SK-N-SH treated with all-trans-retinoic acid at 6 μM for 48 hours (cell line): ENCODE measurements at regions not wholly inside any gene's neighbourhood (a gene's known extent, or its start where the extent isn't known, plus 50 kb on each side); places are given as distances from the start of the nearest gene placed in this dataset.

Experiments used
- ATAC-seq: fragments of 200-7000 bp; cut with Tn5 transposase; 3 replicates; pipeline ENCODE4 v1.9.1; 2020; ENCODE audit warnings: mild to moderate bottlenecking, moderate library complexity
- ARNTL ChIP-seq: fragments of 450-650 bp; formaldehyde crosslinking; IDR thresholded peaks from 2 replicates; pipeline ENCODE4 v1.5.0; 2020; ENCODE audit warnings: low read depth, mild to moderate bottlenecking, moderate library complexity, borderline replicate concordance
- BACH2 ChIP-seq: fragments of 250-450 bp; sonication (Bioruptor Pico); IDR thresholded peaks from 2 replicates; pipeline ENCODE4 v1.9.0; 2021; ENCODE audit warnings: mild to moderate bottlenecking, borderline replicate concordance
- CSDC2 ChIP-seq: fragments of 250-450 bp; sonication (Bioruptor Pico); IDR thresholded peaks from 2 replicates; pipeline ENCODE4 v1.5.0; 2020; ENCODE audit warnings: mild to moderate bottlenecking, moderate library complexity
- ESRRG ChIP-seq: fragments of 250-450 bp; sonication (Bioruptor Pico); IDR thresholded peaks from 2 replicates; pipeline ENCODE4 v1.6.1; 2021; ENCODE audit warnings: mild to moderate bottlenecking
- ISL1 ChIP-seq: fragments of 250-450 bp; sonication (Bioruptor Pico); IDR thresholded peaks from 2 replicates; pipeline ENCODE4 v2.1.2; 2022; ENCODE audit warnings: mild to moderate bottlenecking, moderate library complexity
- OSR1 ChIP-seq: fragments of 250-450 bp; sonication (Bioruptor Pico); IDR thresholded peaks from 2 replicates; pipeline ENCODE4 v1.8.0; 2022; ENCODE audit warnings: moderate library complexity, mild to moderate bottlenecking, inconsistent platforms
- PPARA ChIP-seq: fragments of 250-450 bp; sonication (Bioruptor Pico); IDR thresholded peaks from 2 replicates; pipeline ENCODE4 v1.5.0; 2020; ENCODE audit warnings: mild to moderate bottlenecking, borderline replicate concordance
- RARB ChIP-seq: fragments of 250-450 bp; sonication (Bioruptor Pico); IDR thresholded peaks from 2 replicates; pipeline ENCODE4 v1.8.0; 2021; ENCODE audit warnings: mild to moderate bottlenecking, moderate library complexity
- SNAI2 ChIP-seq: fragments of 250-450 bp; sonication (Bioruptor Pico); IDR thresholded peaks from 2 replicates; pipeline ENCODE4 v1.5.0; 2020; ENCODE audit warnings: mild to moderate bottlenecking, moderate library complexity
- TCF4 ChIP-seq: fragments of 250-450 bp; sonication (Bioruptor Pico); IDR thresholded peaks from 2 replicates; pipeline ENCODE4 v1.8.0; 2021; ENCODE audit warnings: mild to moderate bottlenecking, moderate library complexity, borderline replicate concordance
- TOX ChIP-seq: fragments of 250-450 bp; sonication (Bioruptor Pico); IDR thresholded peaks from 2 replicates; pipeline ENCODE4 v1.8.0; 2021; ENCODE audit warnings: mild to moderate bottlenecking, moderate library complexity, borderline replicate concordance
- ZC3H10 ChIP-seq: fragments of 250-450 bp; sonication (Bioruptor Pico); IDR thresholded peaks from 2 replicates; pipeline ENCODE4 v1.5.1; 2021; ENCODE audit warnings: mild to moderate bottlenecking, moderate library complexity
- ZFP3 ChIP-seq: fragments of 250-450 bp; sonication (Bioruptor Pico); IDR thresholded peaks from 2 replicates; pipeline ENCODE4 v1.5.0; 2020; ENCODE audit warnings: mild to moderate bottlenecking, moderate library complexity
- ZNF565 ChIP-seq: fragments of 450-650 bp; formaldehyde crosslinking; conservative IDR thresholded peaks from 2 replicates; pipeline ENCODE4 v1.5.0; 2020; ENCODE audit warnings: low read depth, mild to moderate bottlenecking, moderate library complexity
- ZNF8 ChIP-seq: fragments of 450-650 bp; formaldehyde crosslinking; IDR thresholded peaks from 2 replicates; pipeline ENCODE4 v1.5.0; 2020; ENCODE audit warnings: mild to moderate bottlenecking, moderate library complexity
- TF ChIP-seq, protein P1 (sequence below): fragments of 250-450 bp; sonication (Bioruptor Pico); IDR thresholded peaks from 2 replicates; pipeline ENCODE4 v1.8.0; 2021; ENCODE audit warnings: low read depth, mild to moderate bottlenecking, moderate library complexity, borderline replicate concordance
- TF ChIP-seq, protein P2 (sequence below): fragments of 250-450 bp; sonication (Bioruptor Pico); IDR thresholded peaks from 2 replicates; pipeline ENCODE4 v1.5.1; 2021; ENCODE audit warnings: mild to moderate bottlenecking, moderate library complexity
- TF ChIP-seq, protein P3 (sequence below): fragments of 250-450 bp; sonication (Bioruptor Pico); IDR thresholded peaks from 2 replicates; pipeline ENCODE4 v1.5.0; 2020; ENCODE audit warnings: mild to moderate bottlenecking, moderate library complexity
- TF ChIP-seq, protein P4 (sequence below): fragments of 250-450 bp; sonication (Bioruptor Pico); IDR thresholded peaks from 2 replicates; pipeline ENCODE4 v1.5.1; 2020; ENCODE audit warnings: low read depth, mild to moderate bottlenecking, moderate library complexity

DNA sequence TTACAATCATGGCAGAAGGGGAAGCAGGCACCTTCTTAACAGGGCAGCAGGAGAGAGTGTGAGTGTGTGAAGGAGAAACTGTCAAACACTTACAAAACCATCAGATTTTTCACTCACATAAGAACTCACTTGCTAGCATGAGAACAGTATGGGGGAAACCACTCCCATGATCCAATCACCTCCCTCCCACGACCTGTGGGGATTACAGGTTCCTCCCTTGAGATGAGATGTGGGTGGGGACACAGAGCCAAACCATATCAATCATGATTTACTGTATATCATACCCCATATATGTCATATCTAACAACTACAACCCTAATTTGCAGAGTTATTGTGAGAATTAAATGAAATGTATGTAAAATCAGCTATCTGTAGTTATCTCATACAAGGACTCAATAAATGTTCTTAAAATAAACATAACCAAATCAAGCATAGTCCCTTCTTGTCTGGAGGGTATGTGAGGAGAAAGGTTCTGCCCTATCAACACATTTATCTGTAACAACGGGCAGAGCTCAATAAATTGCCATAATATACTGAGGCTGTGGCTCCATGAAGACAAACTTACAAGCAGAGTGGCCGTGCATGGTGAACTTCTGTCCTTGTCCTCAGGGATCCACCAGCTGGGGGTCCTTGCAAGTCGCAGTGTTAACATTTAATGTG lies 504.7 kb downstream of the SOX2 start:
- ATAC-seq: no peak
- TF ChIP-seq ISL1 (CRISPR knock-in tag) (no peak), TOX (CRISPR knock-in tag) (no peak), SNAI2 (CRISPR knock-in tag) (no peak)

DNA sequence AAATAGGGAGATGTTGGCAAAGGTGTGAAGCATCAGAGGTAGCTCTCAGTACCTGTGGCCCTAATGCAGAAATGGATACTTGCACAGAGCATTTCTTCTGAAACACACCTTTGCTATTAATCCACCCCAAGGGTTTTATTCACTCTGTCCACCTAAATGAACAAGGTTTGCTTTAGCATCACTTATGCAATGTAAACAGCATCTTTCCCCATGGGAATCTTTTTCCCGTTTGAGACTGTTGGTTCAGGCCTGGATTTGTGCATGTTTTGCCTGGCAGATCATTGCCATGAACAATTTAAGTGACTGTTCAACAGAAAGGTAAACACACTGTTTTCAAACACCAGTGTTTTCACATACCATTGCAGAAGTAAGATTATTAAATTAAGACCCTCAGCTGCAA lies 508.3 kb downstream of the SOX2 start:
- TF ChIP-seq PPARA (CRISPR knock-in tag) (no peak), ZFP3 (CRISPR knock-in tag) (no peak), TCF4 (CRISPR knock-in tag) (no peak), ZC3H10 (no peak), ZNF8 (CRISPR knock-in tag) (no peak), ZNF565 (CRISPR knock-in tag) (no peak), CSDC2 (CRISPR knock-in tag) (no peak), RARB (no peak), OSR1 (CRISPR knock-in tag) (no peak), ESRRG (CRISPR knock-in tag) (no peak), ARNTL (CRISPR knock-in tag) (no peak), ISL1 (CRISPR knock-in tag) (no peak)
- TF ChIP-seq, protein P1, sequence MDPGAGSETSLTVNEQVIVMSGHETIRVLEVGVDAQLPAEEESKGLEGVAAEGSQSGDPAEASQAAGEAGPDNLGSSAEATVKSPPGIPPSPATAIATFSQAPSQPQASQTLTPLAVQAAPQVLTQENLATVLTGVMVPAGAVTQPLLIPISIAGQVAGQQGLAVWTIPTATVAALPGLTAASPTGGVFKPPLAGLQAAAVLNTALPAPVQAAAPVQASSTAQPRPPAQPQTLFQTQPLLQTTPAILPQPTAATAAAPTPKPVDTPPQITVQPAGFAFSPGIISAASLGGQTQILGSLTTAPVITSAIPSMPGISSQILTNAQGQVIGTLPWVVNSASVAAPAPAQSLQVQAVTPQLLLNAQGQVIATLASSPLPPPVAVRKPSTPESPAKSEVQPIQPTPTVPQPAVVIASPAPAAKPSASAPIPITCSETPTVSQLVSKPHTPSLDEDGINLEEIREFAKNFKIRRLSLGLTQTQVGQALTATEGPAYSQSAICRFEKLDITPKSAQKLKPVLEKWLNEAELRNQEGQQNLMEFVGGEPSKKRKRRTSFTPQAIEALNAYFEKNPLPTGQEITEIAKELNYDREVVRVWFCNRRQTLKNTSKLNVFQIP (CRISPR knock-in tag): no peak
- TF ChIP-seq, protein P2, sequence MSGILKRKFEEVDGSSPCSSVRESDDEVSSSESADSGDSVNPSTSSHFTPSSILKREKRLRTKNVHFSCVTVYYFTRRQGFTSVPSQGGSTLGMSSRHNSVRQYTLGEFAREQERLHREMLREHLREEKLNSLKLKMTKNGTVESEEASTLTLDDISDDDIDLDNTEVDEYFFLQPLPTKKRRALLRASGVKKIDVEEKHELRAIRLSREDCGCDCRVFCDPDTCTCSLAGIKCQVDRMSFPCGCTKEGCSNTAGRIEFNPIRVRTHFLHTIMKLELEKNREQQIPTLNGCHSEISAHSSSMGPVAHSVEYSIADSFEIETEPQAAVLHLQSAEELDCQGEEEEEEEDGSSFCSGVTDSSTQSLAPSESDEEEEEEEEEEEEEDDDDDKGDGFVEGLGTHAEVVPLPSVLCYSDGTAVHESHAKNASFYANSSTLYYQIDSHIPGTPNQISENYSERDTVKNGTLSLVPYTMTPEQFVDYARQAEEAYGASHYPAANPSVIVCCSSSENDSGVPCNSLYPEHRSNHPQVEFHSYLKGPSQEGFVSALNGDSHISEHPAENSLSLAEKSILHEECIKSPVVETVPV (CRISPR knock-in tag): no peak
- TF ChIP-seq, protein P3, sequence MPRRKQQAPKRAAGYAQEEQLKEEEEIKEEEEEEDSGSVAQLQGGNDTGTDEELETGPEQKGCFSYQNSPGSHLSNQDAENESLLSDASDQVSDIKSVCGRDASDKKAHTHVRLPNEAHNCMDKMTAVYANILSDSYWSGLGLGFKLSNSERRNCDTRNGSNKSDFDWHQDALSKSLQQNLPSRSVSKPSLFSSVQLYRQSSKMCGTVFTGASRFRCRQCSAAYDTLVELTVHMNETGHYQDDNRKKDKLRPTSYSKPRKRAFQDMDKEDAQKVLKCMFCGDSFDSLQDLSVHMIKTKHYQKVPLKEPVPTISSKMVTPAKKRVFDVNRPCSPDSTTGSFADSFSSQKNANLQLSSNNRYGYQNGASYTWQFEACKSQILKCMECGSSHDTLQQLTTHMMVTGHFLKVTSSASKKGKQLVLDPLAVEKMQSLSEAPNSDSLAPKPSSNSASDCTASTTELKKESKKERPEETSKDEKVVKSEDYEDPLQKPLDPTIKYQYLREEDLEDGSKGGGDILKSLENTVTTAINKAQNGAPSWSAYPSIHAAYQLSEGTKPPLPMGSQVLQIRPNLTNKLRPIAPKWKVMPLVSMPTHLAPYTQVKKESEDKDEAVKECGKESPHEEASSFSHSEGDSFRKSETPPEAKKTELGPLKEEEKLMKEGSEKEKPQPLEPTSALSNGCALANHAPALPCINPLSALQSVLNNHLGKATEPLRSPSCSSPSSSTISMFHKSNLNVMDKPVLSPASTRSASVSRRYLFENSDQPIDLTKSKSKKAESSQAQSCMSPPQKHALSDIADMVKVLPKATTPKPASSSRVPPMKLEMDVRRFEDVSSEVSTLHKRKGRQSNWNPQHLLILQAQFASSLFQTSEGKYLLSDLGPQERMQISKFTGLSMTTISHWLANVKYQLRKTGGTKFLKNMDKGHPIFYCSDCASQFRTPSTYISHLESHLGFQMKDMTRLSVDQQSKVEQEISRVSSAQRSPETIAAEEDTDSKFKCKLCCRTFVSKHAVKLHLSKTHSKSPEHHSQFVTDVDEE (CRISPR knock-in tag): no peak
- TF ChIP-seq, all 23 proteins: peak for 0
- ATAC-seq: no peak

DNA sequence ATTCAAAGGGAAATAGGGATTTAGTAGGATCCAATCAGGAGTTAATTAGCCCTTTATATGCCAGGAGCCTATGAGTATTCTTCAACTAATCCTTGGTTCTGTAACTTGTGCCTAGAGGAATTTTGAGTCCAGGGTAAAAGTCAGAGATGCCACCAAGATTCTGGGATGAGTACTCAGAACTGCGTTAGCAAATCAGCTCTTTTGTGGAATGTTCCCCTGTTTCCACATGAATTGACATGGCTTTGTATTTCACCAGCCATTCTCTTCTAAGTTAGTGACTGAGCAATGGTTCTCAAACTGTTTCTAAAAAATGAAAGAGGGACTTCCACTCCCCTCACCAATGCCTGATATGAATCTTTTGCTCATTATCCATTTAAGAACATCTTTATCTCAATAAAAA lies 508.7 kb downstream of the SOX2 start:
- TF ChIP-seq BACH2 (CRISPR knock-in tag): no peak
- TF ChIP-seq SNAI2 (CRISPR knock-in tag): no peak
- no peak for TF ChIP-seq PPARA (CRISPR knock-in tag)
- TF ChIP-seq, protein P3 (CRISPR knock-in tag): no peak
- no peak for TF ChIP-seq ISL1 (CRISPR knock-in tag)
- no peak for TF ChIP-seq ESRRG (CRISPR knock-in tag)
- TF ChIP-seq ZNF8 (CRISPR knock-in tag): no peak
- TF ChIP-seq RARB: no peak
- no peak for TF ChIP-seq TCF4 (CRISPR knock-in tag)
- TF ChIP-seq ZNF565 (CRISPR knock-in tag): no peak
- TF ChIP-seq, protein P4, sequence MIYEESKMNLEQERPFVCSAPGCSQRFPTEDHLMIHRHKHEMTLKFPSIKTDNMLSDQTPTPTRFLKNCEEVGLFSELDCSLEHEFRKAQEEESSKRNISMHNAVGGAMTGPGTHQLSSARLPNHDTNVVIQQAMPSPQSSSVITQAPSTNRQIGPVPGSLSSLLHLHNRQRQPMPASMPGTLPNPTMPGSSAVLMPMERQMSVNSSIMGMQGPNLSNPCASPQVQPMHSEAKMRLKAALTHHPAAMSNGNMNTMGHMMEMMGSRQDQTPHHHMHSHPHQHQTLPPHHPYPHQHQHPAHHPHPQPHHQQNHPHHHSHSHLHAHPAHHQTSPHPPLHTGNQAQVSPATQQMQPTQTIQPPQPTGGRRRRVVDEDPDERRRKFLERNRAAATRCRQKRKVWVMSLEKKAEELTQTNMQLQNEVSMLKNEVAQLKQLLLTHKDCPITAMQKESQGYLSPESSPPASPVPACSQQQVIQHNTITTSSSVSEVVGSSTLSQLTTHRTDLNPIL (CRISPR knock-in tag): no peak
- TF ChIP-seq ZC3H10: no peak
- TF ChIP-seq ZFP3 (CRISPR knock-in tag): no peak
- ATAC-seq: no peak
